Activated T-helper 1 cell treated with anti-CD3 and anti-CD28 coated beads, Interleukin-2, amount 50 U/mL, for 16 hours (primary cell): ENCODE measurements at regions not wholly inside any gene's neighbourhood (a gene's known extent, or its start where the extent isn't known, plus 50 kb on each side); places are given as distances from the start of the nearest gene placed in this dataset.

Experiments used
- DNase-seq, 2 donors: peaks; one replicate each; pipeline ENCODE4 v3.0.0-alpha.2; 2020; ENCODE audit warnings: low read depth in 1 of 2, low spot score in 1 of 2

DNA sequence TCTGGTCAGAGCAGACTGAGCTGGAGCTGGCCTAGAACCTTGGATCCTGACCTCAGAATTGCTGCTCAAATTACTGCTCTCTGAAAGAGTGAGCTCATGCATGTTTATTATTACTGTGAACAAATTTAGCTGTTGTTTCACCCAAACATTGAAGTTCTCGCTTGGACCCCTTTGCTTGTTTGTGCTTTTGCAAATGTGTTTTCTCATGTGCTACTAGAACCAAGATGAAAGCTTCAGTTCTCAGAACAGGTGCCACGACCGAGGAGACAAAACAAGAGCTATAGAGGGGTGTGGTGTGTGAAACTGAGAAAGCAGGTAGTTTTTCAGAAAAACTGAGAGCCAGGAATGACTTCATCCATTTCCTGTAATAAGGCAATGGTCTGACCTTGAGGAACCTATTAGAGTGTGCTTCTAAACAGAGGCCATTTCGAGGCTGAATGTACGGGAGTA, 50.0 kb upstream of the ESR1 start:
- DNase-seq, result no peak
